Ascending aorta (tissue), 2 donors: ENCODE measurements at regions not wholly inside any gene's neighbourhood (a gene's known extent, or its start where the extent isn't known, plus 50 kb on each side); places are given as distances from the start of the nearest gene placed in this dataset.

Experiments
- DNase-seq, 2 donors: peaks; one replicate each; pipeline ENCODE4 v3.0.0-alpha.2; 2019; ENCODE audit warnings: low spot score in 2 of 2
- H3K27ac ChIP-seq, 2 donors: fragments of 200-600 bp; sonication (generic); one replicate each; pipeline ENCODE4 v1.5.1; 2016 to 2017; ENCODE audit warnings: mild to moderate bottlenecking in 1 of 2
- H3K27me3 ChIP-seq: fragments of 200-600 bp; sonication (generic); one replicate; pipeline ENCODE4 v1.5.1; 2017
- H3K36me3 ChIP-seq, 2 donors: fragments of 200-600 bp; sonication (generic); one replicate each; pipeline ENCODE4 v1.5.1; 2016
- H3K4me1 ChIP-seq, 2 donors: fragments of 200-600 bp; sonication (generic); one replicate each; pipeline ENCODE4 v1.5.1; 2016 to 2017; ENCODE audit warnings: mild to moderate bottlenecking in 1 of 2
- H3K4me3 ChIP-seq, 2 donors: fragments of 200-600 bp; sonication (generic); one replicate each; pipeline ENCODE4 v1.5.1; 2016 to 2017; ENCODE audit warnings: mild to moderate bottlenecking in 1 of 2
- H3K9me3 ChIP-seq, 2 donors: fragments of 200-600 bp; sonication (generic); one replicate each; pipeline ENCODE4 v1.5.1; 2016
- intact Hi-C: fragments of 100-400 bp; cut with DNase I; formaldehyde crosslinking; loops from one replicate; pipeline ENCODE4 v1.15.1; 2023
- TF ChIP-seq, protein P1 (sequence below), 3 experiments: fragments of 200-600 bp in 2 of 3; fragments of 450-650 bp in 1 of 3; sonication (generic) in 2 of 3; IDR thresholded peaks; one replicate each; pipeline ENCODE4 v1.5.1; 2016 to 2019; ENCODE audit warnings: antibody characterized with exemption in 3 of 3, mild to moderate bottlenecking in 1 of 3, moderate library complexity in 1 of 3

DNA sequence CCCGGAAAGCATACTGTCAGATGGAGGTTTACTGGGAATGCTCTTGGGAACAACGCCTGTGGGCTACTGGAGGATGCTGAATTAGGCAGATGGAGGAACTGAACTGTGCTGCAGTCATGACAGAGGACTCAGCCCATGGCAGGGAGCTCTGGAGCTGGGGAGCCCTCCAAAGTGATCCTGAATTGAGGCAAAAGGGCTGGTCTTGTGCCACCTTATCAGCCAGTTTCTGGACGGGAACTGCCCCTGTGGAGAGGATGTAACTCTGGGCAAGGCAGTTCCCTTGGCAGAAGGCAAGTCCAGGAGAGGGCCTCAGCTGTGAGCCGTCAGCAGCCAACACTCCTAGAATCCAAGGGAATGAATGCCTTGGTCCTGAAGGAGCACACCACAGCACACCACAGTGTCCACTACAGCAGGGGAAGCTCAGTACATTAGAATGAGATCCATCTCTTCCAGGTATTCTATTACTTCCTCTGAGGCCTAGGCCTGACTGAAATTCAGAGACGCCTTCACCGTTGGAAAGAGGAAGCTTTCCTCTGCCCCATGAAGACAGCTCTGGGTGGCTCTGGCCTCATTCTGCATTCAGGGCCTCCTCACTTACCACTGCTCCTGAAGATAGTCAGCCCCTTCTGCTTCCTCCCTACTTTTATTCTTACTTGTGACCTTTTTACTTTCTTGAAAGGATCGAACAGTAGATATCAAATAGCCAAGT, 139.6 kb upstream of the GPR26 start:
- TF ChIP-seq, protein P1, sequence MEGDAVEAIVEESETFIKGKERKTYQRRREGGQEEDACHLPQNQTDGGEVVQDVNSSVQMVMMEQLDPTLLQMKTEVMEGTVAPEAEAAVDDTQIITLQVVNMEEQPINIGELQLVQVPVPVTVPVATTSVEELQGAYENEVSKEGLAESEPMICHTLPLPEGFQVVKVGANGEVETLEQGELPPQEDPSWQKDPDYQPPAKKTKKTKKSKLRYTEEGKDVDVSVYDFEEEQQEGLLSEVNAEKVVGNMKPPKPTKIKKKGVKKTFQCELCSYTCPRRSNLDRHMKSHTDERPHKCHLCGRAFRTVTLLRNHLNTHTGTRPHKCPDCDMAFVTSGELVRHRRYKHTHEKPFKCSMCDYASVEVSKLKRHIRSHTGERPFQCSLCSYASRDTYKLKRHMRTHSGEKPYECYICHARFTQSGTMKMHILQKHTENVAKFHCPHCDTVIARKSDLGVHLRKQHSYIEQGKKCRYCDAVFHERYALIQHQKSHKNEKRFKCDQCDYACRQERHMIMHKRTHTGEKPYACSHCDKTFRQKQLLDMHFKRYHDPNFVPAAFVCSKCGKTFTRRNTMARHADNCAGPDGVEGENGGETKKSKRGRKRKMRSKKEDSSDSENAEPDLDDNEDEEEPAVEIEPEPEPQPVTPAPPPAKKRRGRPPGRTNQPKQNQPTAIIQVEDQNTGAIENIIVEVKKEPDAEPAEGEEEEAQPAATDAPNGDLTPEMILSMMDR (IDR thresholded peaks at IDR 0.05), result no peak
- H3K36me3 ChIP-seq, result no peaks in the 10 kb centered on the region
- no peak overlapping the region for H3K27ac ChIP-seq
- no peaks in the 10 kb centered on the region for H3K9me3 ChIP-seq
- H3K4me1 ChIP-seq, result no peaks in the 10 kb centered on the region
- no peaks in the 10 kb centered on the region for H3K27me3 ChIP-seq
- intact Hi-C loops, result no loop called here
- H3K4me3 ChIP-seq, result no peak overlapping the region
- DNase-seq, result no peak

DNA sequence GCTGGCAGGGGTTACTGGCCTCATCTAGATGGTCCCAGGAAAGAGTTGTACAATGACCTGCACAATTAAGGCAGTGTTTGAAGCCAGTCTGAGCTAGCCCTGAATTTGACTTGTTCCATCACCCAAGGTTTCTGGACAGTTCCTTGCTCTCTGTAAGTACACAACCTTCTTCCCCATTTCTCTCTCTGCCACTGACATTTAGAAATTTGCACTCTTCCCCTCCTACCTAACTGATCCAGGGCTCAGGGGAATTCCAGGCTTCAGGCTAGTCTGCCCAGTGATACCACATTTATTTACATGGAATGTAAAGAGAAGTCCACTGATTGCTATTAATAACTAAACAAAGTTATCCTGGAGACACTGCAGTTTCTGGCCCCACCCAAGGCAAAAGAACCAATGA, 139.0 kb upstream of the GPR26 start:
- H3K9me3 ChIP-seq, result peaks cover 0 to 2% of the 10 kb centered on the region in 2 donors
- no peak for DNase-seq
- no peak overlapping the region for H3K27ac ChIP-seq
- H3K27me3 ChIP-seq, result no peaks in the 10 kb centered on the region
- TF ChIP-seq, protein P1 (IDR thresholded peaks at IDR 0.05), result no peak
- no peaks in the 10 kb centered on the region for H3K4me1 ChIP-seq
- no peak overlapping the region for H3K4me3 ChIP-seq
- H3K36me3 ChIP-seq, result no peaks in the 10 kb centered on the region
- intact Hi-C loops, result no loop called here

DNA sequence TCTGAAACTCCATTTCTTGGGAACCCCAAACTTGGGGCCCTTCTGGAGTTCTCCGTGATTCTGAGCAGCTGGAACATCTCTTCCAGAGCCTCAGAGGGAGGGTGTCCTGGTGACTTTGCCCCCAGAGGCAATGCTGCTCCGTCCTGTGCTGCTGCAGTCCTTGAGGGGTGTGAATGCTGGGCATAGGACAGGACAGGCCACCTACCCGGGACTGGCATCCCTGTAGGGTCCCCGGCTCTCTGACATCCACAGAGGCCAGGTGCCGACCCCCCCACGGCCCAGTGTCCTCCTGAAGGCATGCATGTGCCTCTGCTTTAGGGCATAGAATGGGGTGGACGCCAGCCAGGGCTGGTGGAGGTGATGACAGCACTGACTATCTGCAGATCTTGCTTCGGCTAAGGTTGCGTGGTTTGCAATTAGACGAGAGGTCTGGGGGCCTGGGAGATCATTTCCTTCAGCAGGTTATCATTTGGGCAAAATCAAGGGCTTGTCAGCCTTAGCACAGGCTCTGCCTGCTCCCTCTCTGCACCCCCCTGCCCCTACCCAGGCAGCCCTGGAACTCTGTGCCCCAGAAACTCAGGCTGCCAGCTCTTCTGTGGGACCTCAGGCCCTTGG, 136.9 kb upstream of the GPR26 start:
- H3K9me3 ChIP-seq, result peaks cover 0 to 6% of the 10 kb centered on the region in 2 donors
- H3K4me1 ChIP-seq, result no peaks in the 10 kb centered on the region
- H3K36me3 ChIP-seq, result no peaks in the 10 kb centered on the region
- H3K4me3 ChIP-seq, result no peak overlapping the region
- no peaks in the 10 kb centered on the region for H3K27me3 ChIP-seq
- no peak overlapping the region for H3K27ac ChIP-seq
- DNase-seq, result no peak
- intact Hi-C loops, result no loop called here
- TF ChIP-seq, protein P1 (IDR thresholded peaks at IDR 0.05), result no peak

DNA sequence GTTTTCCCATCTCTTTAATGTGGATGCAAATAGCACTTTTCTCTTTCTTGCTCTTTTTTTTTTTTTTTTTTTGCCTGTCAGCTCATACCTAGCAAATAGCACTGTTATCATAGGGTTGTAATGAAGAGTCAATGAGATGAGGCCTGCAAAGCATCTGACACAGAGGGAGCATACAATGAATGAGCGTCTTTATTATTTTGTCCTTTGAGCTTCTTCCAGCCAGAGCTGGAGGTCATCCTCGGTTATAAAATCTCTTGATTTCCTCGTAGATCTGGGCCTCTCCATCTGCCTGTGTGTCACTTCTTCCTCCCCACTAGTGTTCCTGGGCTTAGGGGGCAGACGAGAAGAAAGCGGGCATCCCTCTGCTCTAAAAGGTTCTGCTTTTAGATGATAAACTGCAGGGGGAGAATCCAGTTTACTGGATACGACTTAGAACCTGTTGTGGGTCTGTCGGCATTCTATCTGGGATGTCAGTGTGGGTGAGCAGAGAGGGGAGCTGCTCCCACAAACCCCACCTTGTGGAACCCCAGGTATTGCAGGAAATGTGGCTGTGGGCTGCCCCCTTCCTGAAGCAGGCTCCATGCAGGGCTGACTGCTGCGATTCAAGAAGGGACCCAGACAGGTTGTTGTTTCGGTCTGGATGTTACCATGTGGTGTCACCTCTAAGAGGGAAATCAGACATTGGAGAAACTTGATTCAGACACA, 135.8 kb upstream of the GPR26 start:
- H3K27ac ChIP-seq, result no peak overlapping the region
- H3K27me3 ChIP-seq, result no peaks in the 10 kb centered on the region
- H3K4me3 ChIP-seq, result no peak overlapping the region
- TF ChIP-seq, protein P1 (IDR thresholded peaks at IDR 0.05), result no peak
- DNase-seq, result no peak
- intact Hi-C loops, result no loop called here
- H3K4me1 ChIP-seq, result no peaks in the 10 kb centered on the region
- H3K36me3 ChIP-seq, result no peaks in the 10 kb centered on the region
- H3K9me3 ChIP-seq, result peaks cover 0 to 6% of the 10 kb centered on the region in 2 donors

DNA sequence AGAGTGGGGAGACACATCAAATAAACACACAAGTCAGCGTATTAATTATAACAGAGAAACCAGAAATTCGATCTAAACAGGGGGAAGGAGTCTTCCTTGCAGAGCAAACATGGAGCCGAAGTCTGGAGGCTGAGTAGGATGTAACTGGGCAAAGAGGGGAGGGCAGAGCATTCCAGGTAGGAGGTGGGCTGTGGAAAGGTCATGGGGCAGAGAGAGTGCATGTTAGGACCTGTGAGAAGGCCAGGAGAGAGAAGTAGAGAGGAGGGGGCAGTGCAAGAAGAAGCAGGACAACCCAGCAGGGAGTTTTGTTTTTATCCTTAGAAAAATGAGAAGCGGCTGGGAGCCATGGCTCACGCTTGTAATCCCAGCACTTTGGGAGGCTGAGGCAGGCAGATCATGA, 130.8 kb upstream of the GPR26 start:
- no peaks in the 10 kb centered on the region for H3K36me3 ChIP-seq
- intact Hi-C loops, result no loop called here

More for the DNA sequence above, 130.8 kb upstream of the GPR26 start:
- Histone ChIP-seq H3K9me3 (peaks cover 0 to 6% of the 10 kb centered on the region in 2 donors), H3K27ac (no peak overlapping the region), H3K4me1 (no peaks in the 10 kb centered on the region), H3K27me3 (no peaks in the 10 kb centered on the region), H3K4me3 (no peak overlapping the region)
- DNase-seq, result no peak
- TF ChIP-seq, protein P1 (IDR thresholded peaks at IDR 0.05), result no peak
